ENCODE measurements at regions not wholly inside any gene's neighbourhood (a gene's known extent, or its start where the extent isn't known, plus 50 kb on each side); places are given as distances from the start of the nearest gene placed in this dataset.

GRCh38 chr21:8990326-8991087 lies 1530.9 kb upstream of the TPTE start:
- TF ChIP-seq CTCF (conservative IDR thresholded peaks at IDR 0.05; ENCODE audit: low read length), result no peak
- TF ChIP-seq EZH2phosphoT487 (IDR thresholded peaks at IDR 0.05; ENCODE audit: borderline replicate concordance, low read depth, low read length), result no peak
